GM12891 (cell line): ENCODE measurements at regions not wholly inside any gene's neighbourhood (a gene's known extent, or its start where the extent isn't known, plus 50 kb on each side); places are given as distances from the start of the nearest gene placed in this dataset.

ENCODE experiments used
- POLR2A ChIP-seq: IDR thresholded peaks from 2 replicates; pipeline ENCODE4 v1.6.1; 2011; ENCODE audit warnings: low read depth, low read length, control low read depth
- POLR2AphosphoS5 ChIP-seq: IDR thresholded peaks from 2 replicates; pipeline ENCODE4 v1.6.1; 2011; ENCODE audit warnings: low read depth, low read length, control low read depth
- SPI1 ChIP-seq: IDR thresholded peaks from 2 replicates; pipeline ENCODE4 v1.6.1; 2011; ENCODE audit warnings: low read depth, low read length, control low read depth
- TAF1 ChIP-seq: IDR thresholded peaks from 2 replicates; pipeline ENCODE4 v1.6.1; 2011; ENCODE audit warnings: low read depth, low read length, control low read depth

DNA sequence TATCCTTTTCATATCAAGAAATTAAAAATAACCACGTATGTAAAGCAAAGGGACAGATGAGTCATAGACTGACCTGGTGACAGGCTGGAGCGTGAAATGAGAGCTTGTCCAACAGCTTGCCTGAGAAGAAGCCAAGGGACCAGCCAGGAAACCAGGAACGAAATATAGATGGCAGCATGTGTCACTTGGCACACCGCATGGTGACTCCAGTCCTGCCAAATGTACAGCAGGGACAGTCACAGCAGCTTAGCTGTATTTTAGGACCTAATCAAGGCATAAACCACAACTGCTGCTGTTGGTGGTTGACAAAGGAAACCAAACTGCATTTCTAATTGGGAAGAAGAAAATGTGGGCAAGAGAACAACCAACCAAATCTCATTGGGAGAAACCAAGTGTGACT, 755.0 kb downstream of the TFAP2A start:
- TF ChIP-seq SPI1, result no peak
- no peak for TF ChIP-seq POLR2AphosphoS5
- TF ChIP-seq POLR2A, result no peak
- TF ChIP-seq TAF1, result no peak
